NCI-H460 (cell line): ENCODE measurements at regions not wholly inside any gene's neighbourhood (a gene's known extent, or its start where the extent isn't known, plus 50 kb on each side); places are given as distances from the start of the nearest gene placed in this dataset.
"Not testable (repeated sequence)": the region's sequence is repeated elsewhere in the genome, so short reads cannot be mapped to it uniquely, and the experiment has no call there.

Experiments used
- DNase-seq: peaks from one replicate; pipeline ENCODE4 v3.0.0-alpha.2; 2016; ENCODE audit warnings: low read depth; ENCODE audit errors: extremely low read depth

- DNase-seq: no peak
Measured at GRCh38 chr6:6091608-6092002, 84.9 kb upstream of the NRN1 start.

DNA sequence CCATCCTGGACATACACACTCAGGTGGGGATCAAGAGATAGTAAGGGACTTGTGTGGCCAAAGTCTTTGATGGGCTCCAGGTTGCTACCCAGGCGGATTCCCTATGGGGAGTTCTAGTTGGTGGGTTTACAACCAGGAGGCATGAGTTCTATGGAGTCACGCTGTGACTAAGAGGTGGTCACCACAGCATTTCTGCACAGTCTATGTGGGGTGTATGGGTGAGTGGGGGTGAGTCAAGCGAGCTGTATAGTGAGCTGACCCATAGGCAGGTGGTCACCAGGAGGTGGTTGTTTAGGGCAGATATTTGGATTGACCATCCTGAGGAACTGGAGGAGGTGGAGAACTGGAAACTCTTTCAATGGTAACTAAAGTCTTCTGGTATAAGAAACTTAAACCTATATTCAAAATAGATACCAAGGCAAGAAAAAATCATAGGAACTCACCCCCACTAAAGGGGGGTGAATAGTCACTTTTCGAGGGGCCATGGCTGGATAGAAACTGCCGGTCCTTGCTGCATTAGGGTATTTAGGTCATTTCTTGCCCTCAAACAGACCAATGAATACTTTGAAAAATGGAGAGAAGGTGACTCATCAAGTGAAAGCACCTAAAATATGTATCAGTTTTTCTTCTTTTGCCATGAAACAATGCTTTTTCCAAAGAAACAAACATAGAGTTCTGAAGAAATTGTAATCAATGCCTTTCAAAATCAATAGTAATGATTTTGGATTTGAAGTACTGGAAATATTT lies 84.3 kb upstream of the NRN1 start:
- DNase-seq: no peak

DNA sequence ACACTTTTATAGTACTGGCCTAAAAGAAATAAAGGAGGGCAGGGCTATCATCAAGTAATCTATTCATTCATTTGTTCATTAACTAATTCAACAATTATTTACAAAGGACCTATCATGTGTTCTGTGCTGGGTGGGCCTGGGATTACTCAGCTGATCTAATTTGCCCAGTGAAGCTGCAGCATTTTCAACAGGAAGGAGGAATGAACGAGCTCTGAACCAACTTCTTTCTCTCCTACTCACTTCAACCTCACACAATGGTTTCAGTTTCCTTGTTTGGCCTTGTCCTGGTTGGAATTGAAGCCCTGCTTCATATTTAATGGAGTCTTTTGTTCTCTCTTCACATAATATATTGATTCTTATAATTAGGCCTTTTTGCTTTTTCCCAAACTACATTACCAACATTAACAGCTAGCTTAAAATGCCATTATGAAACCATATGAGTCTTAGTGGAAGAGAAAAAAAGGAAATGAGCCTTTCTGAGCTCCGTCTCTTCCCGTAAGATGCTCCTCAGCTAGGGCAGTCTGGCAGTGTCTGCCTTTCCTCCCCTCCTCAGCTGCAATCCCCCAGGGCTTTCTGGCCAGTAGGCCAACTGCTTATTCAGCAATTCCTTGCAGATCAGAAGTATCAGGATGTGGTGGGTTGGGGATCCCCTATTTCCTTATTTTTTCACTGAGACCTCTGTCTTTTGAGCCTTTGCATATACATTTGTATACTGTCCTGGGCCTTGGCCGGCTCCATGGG lies 79.4 kb upstream of the NRN1 start:
- DNase-seq: no peak

- DNase-seq: no peak
Measured at GRCh38 chr6:6080975-6081374, 74.2 kb upstream of the NRN1 start.

- DNase-seq: no peak
Measured at GRCh38 chr6:6074190-6074589, 67.5 kb upstream of the NRN1 start.

DNA sequence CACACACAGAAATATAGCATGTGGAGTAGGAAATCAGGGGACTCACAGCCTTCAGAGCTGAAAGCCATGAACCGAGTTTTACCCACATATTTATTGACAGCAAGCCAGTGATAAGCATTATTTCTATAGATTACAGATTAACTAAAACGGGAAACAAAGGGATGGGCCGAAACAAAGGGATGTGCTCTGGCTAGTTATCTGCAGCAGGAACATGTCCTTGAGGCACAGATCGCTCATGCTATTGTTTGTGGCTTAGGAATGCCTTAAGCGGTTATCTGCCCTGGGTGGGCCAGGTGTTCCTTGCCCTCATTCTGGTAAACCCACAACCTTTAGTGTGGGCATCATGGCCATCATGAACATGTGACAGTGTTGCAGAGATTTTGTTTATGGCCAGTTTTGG lies 61.4 kb upstream of the NRN1 start:
- DNase-seq: not testable (repeated sequence)

GRCh38 chr6:6058054-6058444 lies 51.3 kb upstream of the NRN1 start:
- no peak for DNase-seq

- DNase-seq: peak; percentile 46
Measured at GRCh38 chr6:6057442-6058053, 50.8 kb upstream of the NRN1 start.
